ENCODE measurements at regions not wholly inside any gene's neighbourhood (a gene's known extent, or its start where the extent isn't known, plus 50 kb on each side); places are given as distances from the start of the nearest gene placed in this dataset.
"Not testable (repeated sequence)": the region's sequence is repeated elsewhere in the genome, so short reads cannot be mapped to it uniquely, and the experiment has no call there.

- H3K4me3 ChIP-seq (ENCODE audit: low read depth, low read length): no peak overlapping the region
- no peak for DNase-seq (ENCODE audit: low read depth)
- no peak for TF ChIP-seq CTCF (IDR thresholded peaks at IDR 0.05; ENCODE audit: insufficient read depth, low read depth, low read length, missing control alignments)
Measured at GRCh38 chr4:154989511-154989910, 208.4 kb downstream of the RBM46 start.

DNA sequence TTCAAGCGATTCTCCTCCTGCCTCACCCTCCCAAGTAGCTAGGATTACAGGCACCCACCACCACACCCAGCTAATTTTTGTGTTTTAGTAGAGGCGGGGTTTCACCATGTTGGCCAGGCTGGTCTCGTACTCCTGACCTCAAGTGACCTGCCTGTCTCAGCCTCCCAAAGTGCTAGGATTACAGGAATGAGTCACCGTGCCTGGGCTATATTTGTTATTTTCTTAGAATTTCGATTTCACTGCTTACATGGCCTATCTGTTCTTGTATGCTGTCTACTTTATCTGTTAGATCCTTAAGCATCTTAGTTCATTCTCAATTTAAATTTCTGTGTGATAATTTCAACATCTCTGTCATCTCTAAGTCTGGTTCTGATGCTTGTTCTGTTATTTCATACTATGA, 210.6 kb upstream of the NPY2R start:
- not testable (repeated sequence) for H3K4me3 ChIP-seq (ENCODE audit: low read depth, low read length); DNase-seq (ENCODE audit: low read depth)

DNA sequence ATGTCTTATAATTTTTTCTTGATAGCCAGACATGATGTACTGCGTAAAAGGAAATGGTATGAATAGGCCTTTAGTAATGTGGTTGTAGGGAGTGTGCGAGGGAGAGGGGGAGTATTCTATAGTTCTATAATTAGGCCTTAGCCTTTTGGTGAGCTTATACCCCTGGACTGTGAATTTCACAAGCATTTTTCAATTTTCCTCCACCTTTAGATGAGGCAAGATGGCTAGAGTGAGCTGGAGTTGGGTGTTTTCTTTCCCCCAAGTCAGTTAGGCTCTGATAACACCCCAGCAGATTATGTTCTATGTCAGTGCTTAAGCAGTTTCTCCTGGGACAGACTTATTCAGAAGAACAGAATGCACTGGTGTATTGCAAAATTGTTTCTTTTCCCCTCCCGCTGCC, 210.2 kb upstream of the NPY2R start:
- no peak for TF ChIP-seq CTCF (IDR thresholded peaks at IDR 0.05; ENCODE audit: insufficient read depth, low read depth, low read length, missing control alignments)
- no peak for DNase-seq (ENCODE audit: low read depth)
- no peak overlapping the region for H3K4me3 ChIP-seq (ENCODE audit: low read depth, low read length)

DNA sequence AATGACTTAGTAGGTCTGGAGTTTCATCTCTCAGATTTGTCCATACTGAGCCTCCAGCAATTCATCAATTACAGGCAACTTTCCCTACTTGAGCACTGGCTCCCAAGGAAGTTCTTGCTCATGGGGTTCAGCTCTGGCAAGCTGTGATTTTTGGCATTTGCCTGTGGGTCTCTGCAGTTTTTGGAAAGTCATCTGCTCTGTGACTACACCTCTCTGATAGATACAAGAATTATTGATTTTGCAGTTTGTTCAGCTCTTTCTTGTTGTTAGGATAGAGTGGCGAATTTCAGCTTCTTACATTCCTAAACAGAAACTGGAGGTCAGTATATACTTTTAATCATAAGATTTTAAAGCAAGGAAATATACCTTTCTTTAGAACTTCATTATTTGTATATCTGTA, 209.7 kb upstream of the NPY2R start:
- no peak overlapping the region for H3K4me3 ChIP-seq (ENCODE audit: low read depth, low read length)
- no peak for TF ChIP-seq CTCF (IDR thresholded peaks at IDR 0.05; ENCODE audit: insufficient read depth, low read depth, low read length, missing control alignments)
- no peak for DNase-seq (ENCODE audit: low read depth)

DNA sequence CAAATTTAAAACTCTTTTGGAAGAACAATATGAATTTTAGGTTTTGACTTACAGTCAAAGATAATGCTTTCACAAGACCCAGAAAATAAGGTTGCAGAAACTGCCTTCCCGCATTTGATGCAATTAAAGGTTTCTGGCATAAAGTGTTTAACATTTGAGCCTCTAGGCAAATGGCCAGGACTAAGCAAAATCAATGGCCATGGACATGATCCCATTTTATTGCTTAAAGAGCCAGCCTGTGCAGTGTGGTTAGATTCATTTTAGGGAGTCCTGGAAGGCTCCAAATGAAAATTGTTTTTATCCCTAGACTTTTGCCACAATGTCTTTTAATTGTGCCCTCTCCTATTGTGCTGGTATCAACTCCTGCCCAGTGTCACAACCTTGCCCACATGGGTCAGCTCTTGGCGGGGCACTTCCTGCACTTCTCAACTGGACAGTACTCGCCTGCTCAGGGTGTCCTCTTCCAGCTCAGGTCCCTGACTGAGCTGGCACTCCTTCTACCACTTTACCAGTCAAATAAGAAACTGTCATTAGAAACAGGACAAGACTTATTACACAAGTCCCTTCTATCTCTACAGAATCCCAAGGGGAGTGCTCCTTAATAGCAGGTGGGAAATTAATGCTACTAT, 208.4 kb upstream of the NPY2R start:
- no peak overlapping the region for H3K4me3 ChIP-seq (ENCODE audit: low read depth, low read length)

GRCh38 chr4:155001251-155001650, 207.2 kb upstream of the NPY2R start:
- H3K4me3 ChIP-seq (ENCODE audit: low read depth, low read length): no peak overlapping the region
- no peak for TF ChIP-seq CTCF (IDR thresholded peaks at IDR 0.05; ENCODE audit: insufficient read depth, low read depth, low read length, missing control alignments)
- no peak for DNase-seq (ENCODE audit: low read depth)

More for the DNA sequence above, 208.4 kb upstream of the NPY2R start:
- TF ChIP-seq CTCF (IDR thresholded peaks at IDR 0.05; ENCODE audit: insufficient read depth, low read depth, low read length, missing control alignments): no peak
- no peak for DNase-seq (ENCODE audit: low read depth)

- no peak overlapping the region for H3K4me3 ChIP-seq (ENCODE audit: low read depth, low read length)
- DNase-seq (ENCODE audit: low read depth): no peak
- TF ChIP-seq CTCF (IDR thresholded peaks at IDR 0.05; ENCODE audit: insufficient read depth, low read depth, low read length, missing control alignments): no peak
Measured at GRCh38 chr4:155005395-155006090, 202.9 kb upstream of the NPY2R start.
